ENCODE measurements at regions not wholly inside any gene's neighbourhood (a gene's known extent, or its start where the extent isn't known, plus 50 kb on each side); places are given as distances from the start of the nearest gene placed in this dataset.
A peak's percentile ranks its signal among the peaks of the same experiment; 100 is the strongest.

GRCh38 chr11:13210424-13210823 lies 67.2 kb upstream of the BMAL1 start:
- TF ChIP-seq CTCF (IDR thresholded peaks at IDR 0.05; ENCODE audit: low read length), result peak; percentile 58
- TF ChIP-seq EZH2 (IDR thresholded peaks at IDR 0.05; ENCODE audit: borderline replicate concordance, low read length), result no peak

All from OCI-LY1 (cell line).